GM15510 (cell line): ENCODE measurements at regions not wholly inside any gene's neighbourhood (a gene's known extent, or its start where the extent isn't known, plus 50 kb on each side); places are given as distances from the start of the nearest gene placed in this dataset.

Source experiments
- POLR2A ChIP-seq: IDR thresholded peaks from 3 replicates; pipeline ENCODE4 v1.6.1; 2011; ENCODE audit warnings: borderline replicate concordance; ENCODE audit not compliant: insufficient read length; ENCODE audit errors: extremely low read depth

DNA sequence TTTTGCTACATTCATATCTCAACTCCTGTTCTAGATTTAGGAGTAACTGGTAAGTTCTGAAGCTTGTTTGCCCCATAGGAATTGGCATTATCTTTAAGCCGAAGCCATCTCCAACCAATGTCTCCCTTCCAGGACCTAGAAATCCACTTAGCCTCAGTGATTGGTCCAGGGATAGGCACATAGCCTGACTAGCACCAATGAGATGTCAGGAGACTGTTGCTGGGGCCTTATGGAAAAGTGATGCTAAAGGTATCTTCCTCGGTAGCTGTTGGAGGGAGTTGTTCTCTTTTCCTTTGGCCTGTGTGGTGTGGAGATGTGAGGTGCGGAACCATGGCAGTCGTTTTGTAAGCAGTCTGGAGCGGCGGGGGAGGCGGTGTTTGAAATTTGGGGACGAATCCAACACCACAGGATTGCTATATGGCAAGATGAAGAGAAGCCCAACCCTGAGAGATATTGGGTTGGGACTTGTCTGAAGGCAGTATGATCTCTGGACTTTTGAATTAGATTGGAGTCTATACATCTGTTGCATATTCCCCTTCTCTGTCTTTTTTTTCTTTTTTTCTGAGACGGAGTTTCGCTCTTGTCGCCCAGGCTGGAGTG is 109.8 kb upstream of the ATP6AP2 start:
- no peak for TF ChIP-seq POLR2A

DNA sequence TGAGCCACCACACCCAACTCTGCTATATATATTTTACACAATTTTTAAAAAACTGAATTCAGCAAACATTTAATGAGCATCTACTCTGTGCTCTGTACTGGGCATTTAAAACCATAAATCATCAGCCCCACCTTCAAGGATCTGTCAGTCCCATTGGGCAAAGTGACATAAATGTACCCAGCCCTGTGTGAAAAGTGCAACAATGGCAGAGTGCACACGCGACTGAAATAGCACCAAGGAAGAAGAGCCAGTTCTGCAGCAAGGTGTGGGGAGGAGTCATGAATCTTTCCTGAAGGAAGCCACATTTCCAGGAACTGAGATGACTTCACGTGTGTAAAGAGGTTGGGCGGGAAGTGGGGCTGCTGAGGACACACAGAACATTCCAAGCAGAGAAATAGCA is 111.5 kb upstream of the ATP6AP2 start:
- no peak for TF ChIP-seq POLR2A

DNA sequence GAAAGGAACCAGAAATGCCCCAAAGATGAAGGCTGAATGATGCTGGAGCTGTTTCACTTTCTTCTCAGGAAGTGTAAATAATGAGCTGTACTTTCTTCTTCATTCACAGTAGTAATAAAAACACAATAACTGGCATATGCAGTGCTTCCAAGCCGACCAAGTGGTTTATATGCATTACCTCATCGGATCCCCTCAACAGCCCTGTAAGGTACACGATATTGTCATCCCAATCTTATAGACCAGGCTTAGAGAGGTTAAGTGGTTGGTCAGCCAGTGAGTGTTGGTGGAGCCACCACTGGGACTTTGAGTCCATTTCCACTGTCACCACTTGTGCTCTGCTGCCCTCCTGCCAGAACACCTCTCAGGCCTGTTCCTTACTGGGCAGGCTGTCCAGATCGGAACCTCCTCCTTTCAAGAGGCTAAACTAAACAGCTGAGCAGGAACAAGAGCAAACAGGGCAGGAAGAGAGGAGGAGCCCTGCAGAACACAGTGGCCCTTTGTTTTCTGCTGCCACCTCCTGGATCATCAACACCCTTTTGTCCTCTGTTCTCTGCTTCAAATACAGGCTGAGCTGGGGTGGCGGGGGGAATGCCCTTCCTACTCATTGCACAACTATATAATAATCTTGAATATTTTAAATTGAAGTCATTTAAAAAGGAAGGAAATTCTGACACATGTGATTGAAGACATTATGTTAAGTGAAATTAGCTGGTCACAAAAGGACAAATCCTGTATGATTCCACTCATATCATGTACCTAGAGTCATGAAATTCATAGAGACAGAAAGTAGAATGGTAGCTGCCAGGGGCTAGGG is 112.5 kb upstream of the ATP6AP2 start:
- TF ChIP-seq POLR2A: no peak

DNA sequence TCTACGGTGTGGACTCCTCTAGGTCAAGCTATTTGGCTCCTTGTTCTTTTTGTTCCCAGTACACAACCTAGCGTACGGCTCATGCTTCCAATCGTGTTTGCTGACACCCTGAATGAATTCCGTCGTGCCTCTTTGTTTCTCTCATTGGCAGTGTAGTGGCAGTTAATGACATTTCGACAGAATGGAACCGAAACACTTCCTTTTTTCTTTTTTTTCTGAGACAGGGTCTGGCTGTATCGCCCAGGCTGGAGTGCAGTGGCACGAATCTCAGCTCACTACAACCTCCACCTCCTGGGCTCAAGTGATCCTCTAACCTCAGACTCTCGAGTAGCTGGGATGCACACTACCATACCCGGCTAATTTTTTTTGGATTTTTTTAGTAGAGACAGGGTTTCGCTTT is 113.3 kb upstream of the ATP6AP2 start:
- no peak for TF ChIP-seq POLR2A

- no peak for TF ChIP-seq POLR2A
These were observed 114.8 kb upstream of the ATP6AP2 start for GRCh38 chrX:40465735-40466551.

DNA sequence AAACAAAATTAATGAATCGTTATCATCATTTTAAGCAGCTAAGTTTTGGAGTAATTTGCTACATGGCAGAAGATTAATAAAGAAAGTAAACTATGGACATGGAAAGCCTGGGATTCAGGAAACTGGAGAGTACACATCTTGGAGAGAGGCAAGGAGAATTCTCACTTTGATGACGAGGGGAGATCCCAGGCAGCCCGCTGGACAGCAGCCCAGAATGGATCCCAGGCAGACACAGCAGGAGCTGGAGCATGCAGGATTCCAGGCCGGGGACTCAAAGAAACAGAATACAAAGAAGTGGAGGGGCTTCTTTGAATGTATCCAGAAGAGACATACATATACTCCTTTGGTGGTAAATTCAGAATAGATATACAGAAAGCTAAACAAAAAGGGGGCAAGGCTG is 118.0 kb upstream of the ATP6AP2 start:
- no peak for TF ChIP-seq POLR2A

DNA sequence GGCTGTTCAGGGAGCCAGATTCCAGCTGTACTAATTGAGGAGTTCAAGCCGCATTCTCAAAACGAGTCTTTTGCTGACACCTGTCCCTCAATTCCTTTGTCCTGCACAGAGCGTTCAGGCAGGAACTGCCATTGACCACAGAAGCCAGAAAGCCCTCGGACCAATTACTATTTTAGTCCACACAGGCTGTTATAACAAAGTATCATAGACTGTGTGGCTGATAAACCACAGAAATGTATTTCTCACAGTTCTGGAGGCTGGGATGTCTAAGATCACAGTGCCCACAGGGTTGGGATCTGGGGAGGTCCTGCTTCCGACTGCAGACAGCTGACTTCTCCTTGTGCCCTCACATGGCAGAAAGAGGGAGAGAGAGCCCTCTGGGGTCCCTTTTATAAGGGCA is 119.8 kb upstream of the ATP6AP2 start:
- TF ChIP-seq POLR2A: no peak

GRCh38 chrX:40459571-40460158 is 121.1 kb upstream of the ATP6AP2 start:
- no peak for TF ChIP-seq POLR2A

- no peak for TF ChIP-seq POLR2A
These were observed 123.4 kb upstream of the ATP6AP2 start for GRCh38 chrX:40457406-40457805.

GRCh38 chrX:40452031-40452430 is 128.7 kb upstream of the ATP6AP2 start:
- TF ChIP-seq POLR2A: no peak

DNA sequence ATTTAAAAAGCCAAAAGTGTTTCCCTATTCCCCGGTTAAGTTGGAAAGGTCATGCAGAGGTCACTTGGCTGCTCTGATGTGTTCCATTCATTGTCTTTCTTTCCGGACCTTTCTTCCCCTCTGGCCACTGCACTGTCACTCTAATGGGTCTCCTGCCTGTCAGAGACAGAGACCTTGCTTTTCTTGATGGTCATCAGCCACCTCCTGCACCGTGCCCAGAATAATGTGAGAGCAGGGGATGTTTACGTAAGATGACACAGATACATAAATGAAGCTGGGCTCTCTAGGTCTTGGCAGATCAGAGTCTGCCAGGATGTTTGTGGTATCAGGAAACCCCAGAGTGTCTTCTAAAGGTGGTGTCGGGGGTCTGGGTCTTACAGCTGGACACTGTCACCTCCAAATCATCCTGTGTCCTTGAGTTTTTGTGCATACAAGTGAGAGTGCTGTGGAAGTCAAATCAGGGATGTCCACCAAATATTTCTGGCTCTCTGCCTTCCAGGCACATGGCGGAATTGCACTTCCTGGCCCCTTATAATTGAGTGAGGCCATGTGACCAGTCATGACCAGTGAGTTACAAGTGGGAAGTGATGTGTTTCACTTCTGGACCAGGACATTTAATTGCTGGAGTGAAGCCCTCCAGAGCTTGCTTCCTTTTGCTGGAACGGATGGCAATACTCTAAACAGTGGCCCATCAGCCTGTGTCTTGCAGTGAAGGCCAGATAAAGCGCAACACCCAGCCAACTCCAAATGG is 130.6 kb upstream of the ATP6AP2 start:
- no peak for TF ChIP-seq POLR2A

DNA sequence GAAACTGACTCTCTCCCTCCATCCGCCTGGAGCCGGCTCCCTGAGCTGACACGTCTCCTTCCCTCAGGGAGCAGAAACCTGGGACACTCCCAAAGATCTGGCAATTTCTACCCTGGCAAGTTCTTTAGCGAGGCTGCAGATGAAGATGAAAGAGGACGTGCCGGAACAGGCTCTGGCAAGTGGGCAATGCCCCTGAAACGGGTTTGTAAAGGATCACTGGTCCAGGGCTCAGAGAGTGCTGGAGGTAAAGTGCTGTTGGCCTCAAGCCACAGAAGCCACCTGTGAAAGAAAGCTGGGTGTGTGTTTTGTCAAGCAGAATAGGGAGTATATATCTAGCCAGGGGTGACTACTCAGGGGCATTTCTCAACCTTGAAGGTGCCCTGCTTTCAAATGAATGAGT is 131.4 kb upstream of the ATP6AP2 start:
- no peak for TF ChIP-seq POLR2A

GRCh38 chrX:40448793-40449192 is 132.0 kb upstream of the ATP6AP2 start:
- no peak for TF ChIP-seq POLR2A

- TF ChIP-seq POLR2A: no peak
These were observed 133.8 kb upstream of the ATP6AP2 start for GRCh38 chrX:40446921-40447320.
